Endothelial cell of umbilical vein (primary cell): ENCODE measurements at regions not wholly inside any gene's neighbourhood (a gene's known extent, or its start where the extent isn't known, plus 50 kb on each side); places are given as distances from the start of the nearest gene placed in this dataset.
"Not testable (repeated sequence)": the region's sequence is repeated elsewhere in the genome, so short reads cannot be mapped to it uniquely, and the experiment has no call there.

Experiments
- CTCF ChIP-seq, 2 donors: IDR thresholded peaks; 1 replicate in 1 of 2; 2 replicates in 1 of 2; pipeline ENCODE4 v1.5.1; 2011; ENCODE audit warnings: low read length in 2 of 2, mild to moderate bottlenecking in 2 of 2, moderate library complexity in 2 of 2, control low read depth in 1 of 2, inconsistent platforms in 1 of 2, low read depth in 1 of 2; ENCODE audit not compliant: insufficient read depth in 1 of 2; ENCODE audit errors: extremely low read depth in 1 of 2
- EZH2 ChIP-seq: IDR thresholded peaks from 2 replicates; pipeline ENCODE4 v1.6.1; 2012; ENCODE audit warnings: borderline replicate concordance, low read depth, mild to moderate bottlenecking, moderate library complexity, low read length, inconsistent platforms; ENCODE audit not compliant: severe bottlenecking
- GATA2 ChIP-seq: IDR thresholded peaks from 2 replicates; pipeline ENCODE4 v1.7.0; 2011; ENCODE audit warnings: low read depth, mild to moderate bottlenecking, moderate library complexity, mixed read lengths, low read length; ENCODE audit not compliant: insufficient read length, insufficient read depth
- JUN ChIP-seq: IDR thresholded peaks from 2 replicates; pipeline ENCODE4 v1.6.1; 2011; ENCODE audit warnings: borderline replicate concordance, low read depth; ENCODE audit not compliant: insufficient read length, insufficient read depth
- MAX ChIP-seq: IDR thresholded peaks from 2 replicates; pipeline ENCODE4 v1.6.1; 2011; ENCODE audit not compliant: insufficient read depth, insufficient read length
- MYC ChIP-seq: IDR thresholded peaks from one replicate; pipeline ENCODE4 v1.6.1; 2011; ENCODE audit warnings: mild to moderate bottlenecking, low read depth, low read length
- POLR2A ChIP-seq: IDR thresholded peaks from 2 replicates; pipeline ENCODE4 v1.6.1; 2012; ENCODE audit warnings: low read depth, mild to moderate bottlenecking, control low read depth, low read length
- POLR2AphosphoS5 ChIP-seq: IDR thresholded peaks from 2 replicates; pipeline ENCODE4 v1.6.1; 2012; ENCODE audit warnings: low read depth, mild to moderate bottlenecking, control low read depth, low read length, moderate library complexity; ENCODE audit not compliant: insufficient read depth

GRCh38 chr7:108657140-108657726, 87.6 kb downstream of the DNAJB9 start:
- TF ChIP-seq POLR2A; CTCF (IDR thresholded peaks at IDR 0.05; ENCODE audit: extremely low read depth in 1 of 2, insufficient read depth in 1 of 2, low read depth in 1 of 2, low read length in 2 of 2); EZH2; POLR2AphosphoS5; GATA2; MAX; MYC; JUN: not testable (repeated sequence)
